ENCODE measurements at regions not wholly inside any gene's neighbourhood (a gene's known extent, or its start where the extent isn't known, plus 50 kb on each side); places are given as distances from the start of the nearest gene placed in this dataset.

DNA sequence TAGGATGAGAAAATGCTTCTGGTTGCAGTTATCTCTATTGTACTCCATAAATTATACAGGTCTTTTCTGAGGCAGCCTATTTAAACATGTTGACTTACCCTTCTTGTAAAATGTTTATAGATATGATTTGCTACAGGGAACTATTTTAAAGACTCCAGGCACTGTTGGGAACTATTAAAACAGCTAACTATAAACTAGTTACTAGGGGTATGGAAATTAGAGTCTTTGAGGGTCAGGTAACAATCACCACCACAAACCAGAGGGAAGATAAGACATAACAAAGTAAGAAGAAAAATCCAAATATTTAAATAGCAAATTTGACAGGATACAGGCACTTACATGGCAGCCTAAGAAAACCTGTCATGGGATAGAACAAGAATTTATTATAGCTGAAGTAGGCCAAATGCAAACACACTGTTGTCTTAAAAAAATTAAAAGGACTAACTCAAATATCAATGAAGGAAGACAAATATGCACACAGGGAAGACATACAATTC is 251.0 kb upstream of the CWC22 start:
- TF ChIP-seq POLR2A (IDR thresholded peaks at IDR 0.05; ENCODE audit: low read depth, low read length) (no peak), POLR2AphosphoS5 (IDR thresholded peaks at IDR 0.05; ENCODE audit: low read depth, low read length) (no peak), TAF1 (IDR thresholded peaks at IDR 0.05; ENCODE audit: borderline replicate concordance, low read depth, low read length) (no peak)
